AG04450 (cell line): ENCODE measurements at regions not wholly inside any gene's neighbourhood (a gene's known extent, or its start where the extent isn't known, plus 50 kb on each side); places are given as distances from the start of the nearest gene placed in this dataset.

ENCODE experiments used
- CTCF ChIA-PET: fragments of 300-600, 350-600 bp; formaldehyde crosslinking; extraction: SDS; loops from one replicate; lab custom pipeline; 2022; ENCODE audit warnings: antibody characterized with exemption, inconsistent platforms; lab: Charles Lee
- POLR2A ChIA-PET: fragments of 350-600 bp; formaldehyde crosslinking; extraction: SDS; loops from one replicate; lab custom pipeline; 2021; ENCODE audit warnings: antibody characterized with exemption, inconsistent platforms; lab: Yijun Ruan, JAX
- DNase-seq: peaks from one replicate; pipeline ENCODE4 v3.0.0-alpha.2; 2011; ENCODE audit warnings: low read depth, low spot score
- H3K27ac ChIP-seq: one replicate; pipeline ENCODE4 v1.5.1; 2012; ENCODE audit warnings: low read depth, low read length, control low read depth
- H3K27me3 ChIP-seq: one replicate; pipeline ENCODE4 v1.6.0; 2012; ENCODE audit warnings: low read length; ENCODE audit not compliant: control insufficient read depth, insufficient read depth
- H3K4me3 ChIP-seq: 2 replicates; pipeline ENCODE4 v1.5.1; 2011; ENCODE audit warnings: mild to moderate bottlenecking, low read depth, low read length, control low read depth
- H3K9me3 ChIP-seq: 2 replicates; pipeline ENCODE4 v1.5.1; 2012; ENCODE audit warnings: low read length; ENCODE audit not compliant: control insufficient read depth, insufficient read depth
- CTCF ChIP-seq: IDR thresholded peaks from 2 replicates; pipeline ENCODE4 v1.5.1; 2011; ENCODE audit warnings: low read depth, low read length, control low read depth, inconsistent platforms

- peaks cover under 1% of the 10 kb centered on the region; the same call in 1 of the 2 replicates for H3K9me3 ChIP-seq
Measured at GRCh38 chr2:172205292-172205691, 102.6 kb upstream of the DLX2 start.

GRCh38 chr2:172207911-172208310 is 105.2 kb upstream of the DLX2 start:
- Histone ChIP-seq H3K27ac (no peak overlapping the region), H3K4me3 (no peak overlapping the region), H3K27me3 (no peaks in the 10 kb centered on the region), H3K9me3 (no peaks in the 10 kb centered on the region)
- no peak for TF ChIP-seq CTCF
- ChIA-PET CTCF (interaction anchor here (0.6 to 2.5 kb wide), 5 partner anchors 20 to 277 kb away, joined by 3 to 15 read pairs (median 4); no protein-coding TSS in a partner anchor), POLR2A (interaction anchor here (1.1 kb wide), 1 partner anchor 74 kb away, joined by 3 read pairs; no protein-coding TSS in a partner anchor)
- no peak for DNase-seq

More at GRCh38 chr2:172205292-172205691, 102.6 kb upstream of the DLX2 start:
- no peaks in the 10 kb centered on the region for H3K27me3 ChIP-seq
- ChIA-PET POLR2A (no interaction called here), CTCF (interaction anchor here (0.9 to 5.9 kb wide), 3 partner anchors 15 to 256 kb away, joined by 3 to 66 read pairs (median 6); no protein-coding TSS in a partner anchor)
- H3K27ac ChIP-seq, result no peak overlapping the region
- H3K4me3 ChIP-seq, result no peak overlapping the region
- TF ChIP-seq CTCF, result no peak
- DNase-seq, result no peak

GRCh38 chr2:172208791-172209325 is 106.2 kb upstream of the DLX2 start:
- no peak for DNase-seq
- H3K27me3 ChIP-seq, result no peaks in the 10 kb centered on the region
- H3K4me3 ChIP-seq, result no peak overlapping the region
- ChIA-PET CTCF (interaction anchor here (0.6 to 2.5 kb wide), 4 partner anchors 82 to 505 kb away, joined by 3 to 15 read pairs (median 4); no protein-coding TSS in a partner anchor), POLR2A (no interaction called here)
- no peak for TF ChIP-seq CTCF
- H3K27ac ChIP-seq, result peak overlapping the region; percentile 47
- H3K9me3 ChIP-seq, result no peaks in the 10 kb centered on the region

GRCh38 chr2:172210599-172210998 is 107.9 kb upstream of the DLX2 start:
- POLR2A ChIA-PET, result no interaction called here
- H3K27me3 ChIP-seq, result no peaks in the 10 kb centered on the region
- H3K27ac ChIP-seq, result no peak overlapping the region
- no peak for TF ChIP-seq CTCF
- CTCF ChIA-PET, result no interaction called here
- no peaks in the 10 kb centered on the region for H3K9me3 ChIP-seq
- no peak for DNase-seq
- no peak overlapping the region for H3K4me3 ChIP-seq

GRCh38 chr2:172211512-172211911 is 108.8 kb upstream of the DLX2 start:
- Histone ChIP-seq H3K4me3 (no peak overlapping the region), H3K27ac (no peak overlapping the region), H3K27me3 (no peaks in the 10 kb centered on the region), H3K9me3 (no peaks in the 10 kb centered on the region)
- ChIA-PET CTCF (no interaction called here), POLR2A (no interaction called here)
- no peak for TF ChIP-seq CTCF
- no peak for DNase-seq
